Heart right ventricle (tissue), 16 donors: ENCODE measurements at regions not wholly inside any gene's neighbourhood (a gene's known extent, or its start where the extent isn't known, plus 50 kb on each side); places are given as distances from the start of the nearest gene placed in this dataset.

Experiments used
- ATAC-seq, 8 donors: fragments of 200-7000 bp; cut with Tn5 transposase; one replicate each; pipeline ENCODE4 v1.9.1; 2020; ENCODE audit warnings: mild to moderate bottlenecking in 8 of 8, moderate library complexity in 8 of 8, moderate number of reproducible peaks in 1 of 8
- DNase-seq, 2 donors: peaks; one replicate each; pipeline ENCODE4 v3.0.0-alpha.2; 2020
- H3K27ac ChIP-seq, 10 donors: fragments of 200-600 bp; sonication (generic) in 2 of 10; one replicate each; pipeline versions ENCODE4 v1.5.0 to v1.8.0; 2020 to 2022; ENCODE audit warnings: mild to moderate bottlenecking in 3 of 10
- H3K27me3 ChIP-seq, 7 donors: fragments of 200-600 bp; one replicate each; pipeline ENCODE4 v1.8.0; 2021 to 2022; ENCODE audit warnings: mild to moderate bottlenecking in 2 of 7
- H3K36me3 ChIP-seq, 9 donors: fragments of 200-600 bp; sonication (generic) in 1 of 9; one replicate each; pipeline versions ENCODE4 v1.5.0 to v1.8.0; 2020 to 2022; ENCODE audit warnings: mild to moderate bottlenecking in 2 of 9
- H3K4me1 ChIP-seq, 9 donors: fragments of 200-600 bp; sonication (generic) in 1 of 9; one replicate each; pipeline versions ENCODE4 v1.5.0 to v1.8.0; 2020 to 2022; ENCODE audit warnings: mild to moderate bottlenecking in 4 of 9
- H3K4me3 ChIP-seq, 10 donors: fragments of 200-600 bp; sonication (generic) in 2 of 10; one replicate each; pipeline versions ENCODE4 v1.5.0 to v1.8.0; 2020 to 2022; ENCODE audit warnings: mild to moderate bottlenecking in 7 of 10, moderate library complexity in 2 of 10
- H3K9me3 ChIP-seq, 11 donors: fragments of 200-600 bp in 10 of 11; sonication (generic) in 2 of 11; one replicate each; pipeline versions ENCODE4 v1.5.0 to v1.8.0; 2013 to 2022; ENCODE audit warnings: mild to moderate bottlenecking in 2 of 11, control low read depth in 1 of 11, moderate library complexity in 1 of 11
- WGBS, 2 donors: extraction: QIAGEN DNeasy Blood & Tissue Kit; methylation state at CpG; one replicate each; pipeline ENCODE4 v1.1.7; 2013; ENCODE audit warnings: inconsistent platforms in 1 of 2; 5-methylcytosine and 5-hydroxymethylcytosine counted together
- intact Hi-C, 10 donors: fragments of 100-400 bp; cut with DNase I; formaldehyde crosslinking; loops; one replicate each; pipeline versions ENCODE4 v1.11.1 to v1.14.2; 2022
- TF ChIP-seq, protein P1 (sequence below), 9 donors: fragments of 200-600 bp; sonication (generic) in 2 of 9; IDR thresholded peaks; one replicate each; pipeline versions ENCODE4 v1.5.0 to v1.8.0; 2021 to 2022; ENCODE audit warnings: antibody characterized with exemption in 9 of 9, mild to moderate bottlenecking in 5 of 9, moderate library complexity in 1 of 9
- donor health status: Arrhythmogenic right ventricular cardiomyopathy.
- donor health status: ischemic (EF 13 %, LVEDD 7.1; RV severe dilation, severe dysfunction).
- donor health status: healthy with polysubstance abuse.
- donor health status: DM: no; HTN: yes; CAD: no.
- donor health status: DM: no; HTN: no; CAD: no.
- donor health status: ischemic (EF 25% LVEDD 6.9; RV normal size, moderate dysfunction).
- donor health status: ischemic (EF 25% LVEDD 5.7; RV mildly dilated, moderate dysfunction).
- donor health status: healthy.
- donor health status: DM: yes; HTN: yes; CAD: no.
- donor health status: Ischemic cardiomyopathy.
- donor health status: ischemic (EF 35%, LVEDD 5.7; RV mildly dilated, moderate dysfunction).
- donor health status: nonischemic (EF 11% LVEDD 7.7; RV severe dilation, severe dysfunction).
- donor health status: DM: yes; HTN: yes; CAD: no.
- donor health status: PGD.
- donor health status: ischemic (EF 29% LVEDD 5.4; RV normal size, mild dysfunction).
- donor health status: nonischemic (EF 23%, LVEDD 6.1; RV moderate dilation, normal function).

DNA sequence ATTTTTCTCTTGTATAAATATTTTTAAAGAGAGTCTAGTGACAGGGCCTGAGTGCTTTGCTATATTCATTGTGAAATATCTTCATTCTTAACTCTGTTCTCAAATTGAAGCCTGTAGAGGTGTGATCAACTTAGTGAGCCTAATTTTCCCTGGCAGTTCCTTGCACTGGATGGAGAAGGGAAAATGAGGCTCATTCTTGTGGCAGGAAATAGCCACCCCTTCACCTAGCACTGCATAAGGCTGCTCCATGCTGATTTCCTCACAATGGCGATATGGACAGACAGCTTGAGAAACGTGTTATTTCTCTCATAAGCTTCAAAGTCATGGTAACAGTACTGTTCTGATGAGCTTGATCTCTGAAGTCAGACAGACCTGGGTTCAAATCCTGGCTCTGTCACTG lies 146.2 kb downstream of the AKAP11 start:
- TF ChIP-seq, protein P1, sequence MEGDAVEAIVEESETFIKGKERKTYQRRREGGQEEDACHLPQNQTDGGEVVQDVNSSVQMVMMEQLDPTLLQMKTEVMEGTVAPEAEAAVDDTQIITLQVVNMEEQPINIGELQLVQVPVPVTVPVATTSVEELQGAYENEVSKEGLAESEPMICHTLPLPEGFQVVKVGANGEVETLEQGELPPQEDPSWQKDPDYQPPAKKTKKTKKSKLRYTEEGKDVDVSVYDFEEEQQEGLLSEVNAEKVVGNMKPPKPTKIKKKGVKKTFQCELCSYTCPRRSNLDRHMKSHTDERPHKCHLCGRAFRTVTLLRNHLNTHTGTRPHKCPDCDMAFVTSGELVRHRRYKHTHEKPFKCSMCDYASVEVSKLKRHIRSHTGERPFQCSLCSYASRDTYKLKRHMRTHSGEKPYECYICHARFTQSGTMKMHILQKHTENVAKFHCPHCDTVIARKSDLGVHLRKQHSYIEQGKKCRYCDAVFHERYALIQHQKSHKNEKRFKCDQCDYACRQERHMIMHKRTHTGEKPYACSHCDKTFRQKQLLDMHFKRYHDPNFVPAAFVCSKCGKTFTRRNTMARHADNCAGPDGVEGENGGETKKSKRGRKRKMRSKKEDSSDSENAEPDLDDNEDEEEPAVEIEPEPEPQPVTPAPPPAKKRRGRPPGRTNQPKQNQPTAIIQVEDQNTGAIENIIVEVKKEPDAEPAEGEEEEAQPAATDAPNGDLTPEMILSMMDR (IDR thresholded peaks at IDR 0.05) = no peak

DNA sequence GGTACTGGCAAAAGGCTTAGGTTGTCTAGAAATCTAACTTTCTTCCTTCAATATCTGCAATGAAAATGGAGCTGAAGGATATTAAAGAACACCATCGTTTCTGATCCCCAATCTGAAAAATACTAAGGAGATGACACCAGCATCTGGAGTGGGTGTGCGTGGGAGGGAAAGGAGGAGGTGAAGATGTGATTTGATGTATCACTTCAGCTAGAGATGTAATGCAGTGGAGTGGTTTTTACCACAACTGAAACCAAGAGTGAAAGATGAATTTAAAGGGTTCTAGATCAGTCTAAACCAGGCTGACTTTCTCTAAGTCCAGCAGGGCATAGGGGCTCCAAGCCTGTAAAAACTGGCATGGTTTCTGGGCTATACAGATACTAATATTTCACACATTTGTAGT lies 148.4 kb downstream of the AKAP11 start:
- Histone ChIP-seq H3K27ac (no peak overlapping the region), H3K4me3 (no peak overlapping the region), H3K36me3 (no peaks in the 10 kb centered on the region), H3K27me3 (peaks cover 0 to 7% (median 0%) of the 10 kb centered on the region in 7 donors), H3K4me1 (no peaks in the 10 kb centered on the region), H3K9me3 (peaks cover 0 to 9% (median 0%) of the 10 kb centered on the region in 11 donors)
- WGBS, 2 donors = 79 to 80% methylated on average over 2 of the region's 2 CpGs
- DNase-seq (no peak), ATAC-seq (no peak)
- TF ChIP-seq, protein P1 (IDR thresholded peaks at IDR 0.05) = no peak
- intact Hi-C loops = loop anchor here in 1 of 10 donors (1.0 kb wide), 1 partner anchor 16 kb away; no protein-coding TSS in a partner anchor

More for the DNA sequence above, 146.2 kb downstream of the AKAP11 start:
- intact Hi-C loops = no loop called here
- Histone ChIP-seq H3K27me3 (peaks cover 0 to 7% (median 0%) of the 10 kb centered on the region in 7 donors), H3K27ac (no peak overlapping the region), H3K4me3 (no peak overlapping the region), H3K4me1 (no peaks in the 10 kb centered on the region), H3K36me3 (no peaks in the 10 kb centered on the region), H3K9me3 (no peaks in the 10 kb centered on the region)
- ATAC-seq (no peak), DNase-seq (no peak)
- 77 to 79% methylated on average over 2 of the region's 2 CpGs for WGBS, 2 donors

DNA sequence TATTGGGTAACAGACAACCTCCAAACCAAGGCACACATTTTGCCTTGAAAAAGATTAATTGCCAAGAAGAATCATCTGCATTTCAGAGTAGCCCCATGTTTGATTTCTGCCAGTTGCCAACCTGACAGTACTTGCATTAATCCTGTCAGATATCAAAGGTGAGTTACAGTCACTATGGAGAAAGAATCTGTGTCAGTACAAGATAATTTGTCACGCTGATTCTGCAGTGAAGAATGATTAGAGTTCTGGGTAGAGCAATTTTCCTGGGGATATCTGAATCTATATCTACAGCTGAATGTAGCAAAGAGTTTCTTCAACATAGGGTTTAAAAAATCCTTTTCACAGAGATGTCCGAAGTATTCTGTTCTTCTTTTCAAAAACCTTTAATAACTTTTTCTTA lies 150.7 kb downstream of the AKAP11 start:
- Histone ChIP-seq H3K4me1 (no peaks in the 10 kb centered on the region), H3K9me3 (peaks cover 0 to 9% (median 0%) of the 10 kb centered on the region in 11 donors), H3K36me3 (no peaks in the 10 kb centered on the region), H3K27me3 (peaks cover 0 to 7% (median 0%) of the 10 kb centered on the region in 7 donors), H3K4me3 (no peak overlapping the region), H3K27ac (no peak overlapping the region)
- TF ChIP-seq, protein P1 (IDR thresholded peaks at IDR 0.05) = no peak
- ATAC-seq (no peak), DNase-seq (no peak)
- intact Hi-C loops = no loop called here
- WGBS, 2 donors = 73 to 74% methylated on average over 2 of the region's 2 CpGs

DNA sequence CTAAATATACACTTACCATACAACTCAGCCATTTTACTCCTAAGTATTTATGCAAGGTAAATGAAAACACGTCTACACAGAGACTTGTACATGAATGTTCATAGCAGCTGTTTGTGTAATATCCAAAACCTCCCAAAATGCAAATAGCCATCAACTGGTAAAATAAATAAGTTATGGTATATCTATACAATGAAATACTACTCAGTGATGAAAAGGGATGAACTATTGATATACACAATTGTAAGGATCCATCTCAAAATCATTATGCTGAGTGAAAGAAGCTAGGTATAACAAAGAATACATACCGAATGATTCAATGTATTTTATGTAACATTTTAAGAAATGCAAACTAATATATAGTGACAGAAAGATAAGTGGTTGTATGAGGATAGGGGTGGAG lies 149.8 kb upstream of the TNFSF11 start:
- TF ChIP-seq, protein P1 (IDR thresholded peaks at IDR 0.05) = no peak
- 87% methylated on average over 2 of the region's 2 CpGs for WGBS, 2 donors
- no peaks in the 10 kb centered on the region for H3K36me3 ChIP-seq
- ATAC-seq = no peak
- no peak overlapping the region for H3K4me3 ChIP-seq
- no peaks in the 10 kb centered on the region for H3K4me1 ChIP-seq
- intact Hi-C loops = no loop called here
- peaks cover 0 to 9% (median 0%) of the 10 kb centered on the region in 11 donors for H3K9me3 ChIP-seq
- peaks cover 0 to 7% (median 0%) of the 10 kb centered on the region in 7 donors for H3K27me3 ChIP-seq
- DNase-seq = no peak
- H3K27ac ChIP-seq = no peak overlapping the region
